IMR-90 (cell line): ENCODE measurements at regions not wholly inside any gene's neighbourhood (a gene's known extent, or its start where the extent isn't known, plus 50 kb on each side); places are given as distances from the start of the nearest gene placed in this dataset.

Experiments used
- CHD1 ChIP-seq: IDR thresholded peaks from 2 replicates; pipeline ENCODE4 v1.6.1; 2012; ENCODE audit warnings: low read depth, low read length, improper control_type of control experiment
- CTCF ChIP-seq: conservative IDR thresholded peaks from 2 replicates; pipeline ENCODE4 v1.5.1; 2012; ENCODE audit warnings: mild to moderate bottlenecking, low read depth, low read length, improper control_type of control experiment
- POLR2A ChIP-seq: IDR thresholded peaks from 2 replicates; pipeline ENCODE4 v1.6.1; 2012; ENCODE audit warnings: mild to moderate bottlenecking, low read depth, low read length
- SMC3 ChIP-seq: fragments of 150-350 bp; IDR thresholded peaks from 2 replicates; pipeline ENCODE4 v1.6.1; 2016; ENCODE audit warnings: low read depth, mild to moderate bottlenecking, antibody characterized with exemption, low read length, moderate library complexity

DNA sequence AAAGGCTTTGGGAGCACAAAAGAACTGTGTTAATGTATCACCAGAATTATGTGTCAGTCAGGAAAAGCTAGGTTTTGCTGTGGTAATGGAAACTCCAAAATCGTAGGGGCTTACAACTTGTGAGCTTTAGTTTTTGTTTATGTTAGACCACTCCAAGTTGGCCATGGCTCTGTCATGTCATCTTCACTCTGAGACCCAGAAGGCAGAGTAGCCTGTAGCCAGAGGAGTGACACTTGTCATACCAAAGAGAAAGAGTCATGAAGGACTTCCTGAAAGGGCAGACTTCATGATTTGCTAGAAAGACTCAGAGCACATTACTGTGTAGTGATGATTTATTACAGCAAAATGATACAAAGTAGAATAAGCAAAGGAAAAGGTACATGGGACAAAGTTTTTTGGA is 133.6 kb upstream of the SSTR1 start:
- no peak for TF ChIP-seq CTCF
- TF ChIP-seq POLR2A = no peak
- no peak for TF ChIP-seq CHD1
- TF ChIP-seq SMC3 = no peak
